ENCODE measurements at regions not wholly inside any gene's neighbourhood (a gene's known extent, or its start where the extent isn't known, plus 50 kb on each side); places are given as distances from the start of the nearest gene placed in this dataset.
"Not testable (repeated sequence)": the region's sequence is repeated elsewhere in the genome, so short reads cannot be mapped to it uniquely, and the experiment has no call there.

DNA sequence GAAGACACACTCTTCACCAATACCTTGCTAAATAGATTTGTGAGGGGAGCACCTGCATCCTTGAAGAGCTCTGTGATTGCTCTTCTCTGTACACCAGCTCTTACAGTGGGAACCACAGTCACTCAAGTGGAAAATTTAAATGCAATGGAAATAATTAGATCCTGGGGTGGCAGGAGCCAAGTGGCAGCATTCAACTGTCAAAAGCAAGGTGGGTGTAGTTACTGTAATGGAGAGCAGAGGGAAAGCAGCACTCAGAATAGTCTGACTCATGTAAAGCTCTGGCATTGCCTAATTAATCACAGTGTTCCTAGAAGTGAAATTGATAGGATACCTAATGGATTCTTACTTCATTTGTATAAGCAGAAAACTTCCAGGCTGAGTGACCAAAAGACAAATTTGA, 245.8 kb downstream of the KCNE4 start:
- H3K4me1 ChIP-seq (ENCODE audit: control insufficient read depth in 1 of 2, low read depth in 2 of 2): no peaks in the 10 kb centered on the region
- H3K36me3 ChIP-seq: no peaks in the 10 kb centered on the region
- H3K27ac ChIP-seq: no peak overlapping the region
- H3K4me3 ChIP-seq: no peak overlapping the region
- no peak for ATAC-seq (ENCODE audit: insufficient number of reproducible peaks, low FRiP score, low read depth)
- DNase-seq (ENCODE audit: low spot score): no peak
- H3K9me3 ChIP-seq: no peaks in the 10 kb centered on the region
- TF ChIP-seq, protein P1, sequence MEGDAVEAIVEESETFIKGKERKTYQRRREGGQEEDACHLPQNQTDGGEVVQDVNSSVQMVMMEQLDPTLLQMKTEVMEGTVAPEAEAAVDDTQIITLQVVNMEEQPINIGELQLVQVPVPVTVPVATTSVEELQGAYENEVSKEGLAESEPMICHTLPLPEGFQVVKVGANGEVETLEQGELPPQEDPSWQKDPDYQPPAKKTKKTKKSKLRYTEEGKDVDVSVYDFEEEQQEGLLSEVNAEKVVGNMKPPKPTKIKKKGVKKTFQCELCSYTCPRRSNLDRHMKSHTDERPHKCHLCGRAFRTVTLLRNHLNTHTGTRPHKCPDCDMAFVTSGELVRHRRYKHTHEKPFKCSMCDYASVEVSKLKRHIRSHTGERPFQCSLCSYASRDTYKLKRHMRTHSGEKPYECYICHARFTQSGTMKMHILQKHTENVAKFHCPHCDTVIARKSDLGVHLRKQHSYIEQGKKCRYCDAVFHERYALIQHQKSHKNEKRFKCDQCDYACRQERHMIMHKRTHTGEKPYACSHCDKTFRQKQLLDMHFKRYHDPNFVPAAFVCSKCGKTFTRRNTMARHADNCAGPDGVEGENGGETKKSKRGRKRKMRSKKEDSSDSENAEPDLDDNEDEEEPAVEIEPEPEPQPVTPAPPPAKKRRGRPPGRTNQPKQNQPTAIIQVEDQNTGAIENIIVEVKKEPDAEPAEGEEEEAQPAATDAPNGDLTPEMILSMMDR (IDR thresholded peaks at IDR 0.05): no peak
- no peaks in the 10 kb centered on the region for H3K27me3 ChIP-seq (replicated peaks; ENCODE audit: insufficient read depth)

DNA sequence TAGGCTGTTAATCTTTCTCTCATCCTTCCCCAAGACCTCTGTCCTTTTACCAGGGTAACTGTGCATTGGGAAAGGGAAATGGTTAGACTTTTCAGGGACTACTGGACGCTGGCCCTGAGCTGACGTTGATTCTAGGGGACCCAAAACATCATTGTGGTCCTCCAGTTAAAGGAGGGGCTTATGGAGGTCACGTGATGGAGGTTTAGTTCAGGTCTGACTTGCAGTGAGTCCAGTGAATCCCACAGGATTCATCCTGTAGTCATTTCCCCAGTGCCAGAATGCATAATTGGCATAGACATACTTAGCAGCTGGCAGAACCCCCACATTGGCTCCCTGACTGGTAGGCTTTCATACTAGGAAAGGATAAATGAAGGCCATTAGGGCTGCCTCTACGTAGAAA, 246.3 kb downstream of the KCNE4 start:
- DNase-seq (ENCODE audit: low spot score); H3K4me3 ChIP-seq; ATAC-seq (ENCODE audit: insufficient number of reproducible peaks, low FRiP score, low read depth); H3K4me1 ChIP-seq (ENCODE audit: control insufficient read depth in 1 of 2, low read depth in 2 of 2); H3K36me3 ChIP-seq; H3K27ac ChIP-seq; H3K27me3 ChIP-seq (replicated peaks; ENCODE audit: insufficient read depth); H3K9me3 ChIP-seq: not testable (repeated sequence)

DNA sequence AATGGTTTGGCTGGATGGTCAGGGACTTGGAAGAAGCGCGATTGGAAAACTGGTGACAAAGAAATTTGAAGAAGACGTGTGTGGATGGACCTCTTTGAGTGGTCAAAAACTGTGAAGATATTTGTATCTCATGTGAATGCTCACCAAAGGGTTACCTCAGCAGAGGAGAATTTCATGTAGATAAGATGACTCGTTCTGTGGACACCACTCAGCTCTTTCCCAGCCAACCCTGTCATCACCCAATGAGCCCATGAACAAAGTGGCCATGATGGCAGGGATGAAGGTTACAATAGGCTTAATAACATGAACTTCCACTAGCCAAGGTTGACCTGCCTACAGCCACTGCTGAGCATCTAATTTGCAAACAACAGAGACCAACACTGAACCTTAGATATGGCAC, 248.3 kb downstream of the KCNE4 start:
- no peak overlapping the region for H3K4me3 ChIP-seq
- no peak for DNase-seq (ENCODE audit: low spot score)
- no peak overlapping the region for H3K27ac ChIP-seq
- TF ChIP-seq, protein P1 (IDR thresholded peaks at IDR 0.05): no peak
- H3K9me3 ChIP-seq: no peaks in the 10 kb centered on the region
- no peaks in the 10 kb centered on the region for H3K36me3 ChIP-seq
- ATAC-seq (ENCODE audit: insufficient number of reproducible peaks, low FRiP score, low read depth): no peak
- H3K27me3 ChIP-seq (replicated peaks; ENCODE audit: insufficient read depth): no peaks in the 10 kb centered on the region
- no peaks in the 10 kb centered on the region for H3K4me1 ChIP-seq (ENCODE audit: control insufficient read depth in 1 of 2, low read depth in 2 of 2)

DNA sequence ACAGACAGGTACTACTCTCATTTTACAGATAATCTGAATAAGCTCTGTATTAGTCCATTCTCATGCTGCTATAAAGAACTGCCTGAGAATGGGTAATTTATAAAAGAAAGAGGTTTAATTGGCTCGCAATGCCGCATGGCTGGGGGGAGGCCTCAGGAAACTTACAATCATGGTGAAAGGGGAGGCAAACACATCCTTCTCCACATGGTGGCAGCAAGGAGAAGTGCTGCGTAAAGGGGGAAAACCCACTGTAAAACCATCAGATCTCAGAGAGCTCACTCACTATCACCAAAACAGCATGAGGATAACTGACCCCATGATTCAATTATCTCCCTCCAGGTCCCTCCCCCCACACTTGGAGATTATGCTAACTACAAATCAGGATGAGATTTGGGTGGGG, 254.4 kb downstream of the KCNE4 start:
- Histone ChIP-seq H3K27me3 (replicated peaks; ENCODE audit: insufficient read depth) (no peaks in the 10 kb centered on the region), H3K27ac (no peak overlapping the region), H3K4me3 (no peak overlapping the region), H3K4me1 (ENCODE audit: control insufficient read depth in 1 of 2, low read depth in 2 of 2) (no peaks in the 10 kb centered on the region), H3K9me3 (no peaks in the 10 kb centered on the region), H3K36me3 (no peaks in the 10 kb centered on the region)
- TF ChIP-seq, protein P1 (IDR thresholded peaks at IDR 0.05): no peak
- ATAC-seq (ENCODE audit: insufficient number of reproducible peaks, low FRiP score, low read depth): no peak
- no peak for DNase-seq (ENCODE audit: low spot score)

DNA sequence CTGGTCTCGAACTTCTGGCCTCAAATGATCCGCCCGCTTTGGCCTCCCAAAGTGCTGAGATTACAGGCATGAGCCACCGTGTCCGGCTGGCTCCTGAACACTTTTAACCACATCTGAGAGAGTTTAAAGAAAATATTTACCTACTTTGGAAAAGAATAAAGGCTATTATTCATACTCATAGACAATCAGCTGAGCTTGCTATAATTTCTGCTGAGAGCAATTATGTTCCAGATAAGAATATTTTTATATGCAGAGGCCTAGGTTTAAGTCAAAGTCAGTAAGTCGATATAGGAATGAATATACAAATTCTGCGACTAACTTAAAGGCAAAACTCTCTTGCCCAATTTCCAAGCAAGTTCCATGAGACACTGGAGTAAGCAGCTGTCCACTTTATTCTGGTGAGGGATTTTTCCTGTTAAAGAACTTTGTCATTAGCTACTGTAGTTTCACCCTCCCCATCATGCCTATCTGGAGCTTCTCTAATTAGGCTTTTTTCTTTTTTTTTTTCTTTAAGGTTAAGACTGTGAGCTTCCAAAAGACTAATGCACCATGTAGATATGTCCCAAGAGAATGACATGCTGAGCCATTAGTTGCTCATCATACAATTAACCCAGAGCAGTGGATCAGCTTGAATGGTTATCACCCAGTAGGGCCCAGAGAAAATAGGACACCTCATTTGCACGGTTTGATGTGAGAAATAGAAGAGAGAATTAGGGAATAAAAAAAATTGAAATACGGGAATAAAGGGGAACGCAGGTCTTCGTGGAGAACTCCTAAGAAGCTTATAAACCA, 260.1 kb downstream of the KCNE4 start:
- ATAC-seq (ENCODE audit: insufficient number of reproducible peaks, low FRiP score, low read depth) (no peak), DNase-seq (ENCODE audit: low spot score) (no peak)
- TF ChIP-seq, protein P1 (IDR thresholded peaks at IDR 0.05): no peak
- Histone ChIP-seq H3K4me3 (no peak overlapping the region), H3K4me1 (ENCODE audit: control insufficient read depth in 1 of 2, low read depth in 2 of 2) (peaks cover 0 to 3% of the 10 kb centered on the region in 2 donors), H3K27ac (no peak overlapping the region), H3K27me3 (replicated peaks; ENCODE audit: insufficient read depth) (no peaks in the 10 kb centered on the region), H3K36me3 (no peaks in the 10 kb centered on the region), H3K9me3 (no peaks in the 10 kb centered on the region)

DNA sequence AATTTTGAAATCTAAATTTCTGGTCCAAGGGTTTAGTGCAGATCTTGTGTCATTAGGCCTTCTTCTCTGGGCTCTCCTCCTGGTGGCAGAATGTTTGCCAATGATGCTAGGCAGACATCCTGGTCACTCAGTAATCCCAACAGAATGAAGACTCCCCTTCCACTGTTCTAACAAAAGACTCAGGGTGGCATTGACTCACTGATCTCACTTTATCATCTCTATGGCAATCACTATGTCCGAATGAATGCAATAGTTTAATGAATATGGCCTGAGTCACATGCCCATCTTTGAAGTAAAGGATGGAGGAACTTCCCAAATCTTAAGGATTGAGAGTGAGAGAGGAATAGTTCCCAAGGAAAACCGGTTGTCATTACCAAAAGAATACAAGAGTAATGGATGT, 261.1 kb downstream of the KCNE4 start:
- TF ChIP-seq, protein P1 (IDR thresholded peaks at IDR 0.05): no peak
- Histone ChIP-seq H3K4me3 (no peak overlapping the region), H3K4me1 (ENCODE audit: control insufficient read depth in 1 of 2, low read depth in 2 of 2) (peaks cover 0 to 3% of the 10 kb centered on the region in 2 donors), H3K9me3 (no peaks in the 10 kb centered on the region), H3K27me3 (replicated peaks; ENCODE audit: insufficient read depth) (no peaks in the 10 kb centered on the region), H3K27ac (no peak overlapping the region), H3K36me3 (no peaks in the 10 kb centered on the region)
- DNase-seq (ENCODE audit: low spot score) (no peak), ATAC-seq (ENCODE audit: insufficient number of reproducible peaks, low FRiP score, low read depth) (no peak)

All from thoracic aorta (tissue), 2 donors.